ENCODE measurements at regions not wholly inside any gene's neighbourhood (a gene's known extent, or its start where the extent isn't known, plus 50 kb on each side); places are given as distances from the start of the nearest gene placed in this dataset.

- H3K4me3 ChIP-seq (ENCODE audit: low read depth in 1 of 3, low read length in 3 of 3), result no peak overlapping the region
- no peaks in the 10 kb centered on the region for H3K27me3 ChIP-seq (ENCODE audit: control insufficient read depth in 4 of 4, insufficient read depth in 4 of 4, low read length in 3 of 4)
- no peak overlapping the region for H3K9ac ChIP-seq (ENCODE audit: low read depth in 1 of 2, low read length in 2 of 2)
- H3K27ac ChIP-seq (ENCODE audit: low read depth in 1 of 2, low read length in 2 of 2), result no peak overlapping the region
- no peaks in the 10 kb centered on the region for H3K9me3 ChIP-seq (ENCODE audit: control insufficient read depth in 4 of 4, low read length in 3 of 4)
- H3K4me1 ChIP-seq (ENCODE audit: control insufficient read depth in 4 of 4, insufficient read depth in 4 of 4, low read length in 3 of 4), result no peaks in the 10 kb centered on the region
- WGBS, result 40% methylated on average over 2 of the region's 2 CpGs
- TF ChIP-seq MAX (IDR thresholded peaks at IDR 0.05), result no peak
- TF ChIP-seq REST (IDR thresholded peaks at IDR 0.05), result no peak
- TF ChIP-seq YY1 (IDR thresholded peaks at IDR 0.05), result no peak
- no peak for TF ChIP-seq GABPA (IDR thresholded peaks at IDR 0.05 in 1 of 2, conservative IDR thresholded peaks at IDR 0.05 in 1 of 2)
- no peak for TF ChIP-seq JUND (IDR thresholded peaks at IDR 0.05)
- TF ChIP-seq ATF3 (IDR thresholded peaks at IDR 0.05), result no peak
- TF ChIP-seq RXRA (IDR thresholded peaks at IDR 0.05), result no peak
- no peak for TF ChIP-seq CTCF (IDR thresholded peaks at IDR 0.05; ENCODE audit: low read depth, low read length, missing input control)
- TF ChIP-seq HNF4G (IDR thresholded peaks at IDR 0.05), result no peak
- TF ChIP-seq FOXA1 (IDR thresholded peaks at IDR 0.05), result no peak
- TF ChIP-seq FOXA2 (IDR thresholded peaks at IDR 0.05), result no peak
- no peak for TF ChIP-seq NR2F2 (IDR thresholded peaks at IDR 0.05)
- no peak for TF ChIP-seq SP1 (IDR thresholded peaks at IDR 0.05)
- H3K36me3 ChIP-seq (ENCODE audit: control insufficient read depth in 4 of 4, insufficient read depth in 3 of 4, low read depth in 1 of 4, low read length in 3 of 4), result no peaks in the 10 kb centered on the region
- no peak for DNase-seq (ENCODE audit: low spot score)
Measured at GRCh38 chr13:68736961-68737360, 1370.7 kb upstream of the ATXN8OS start.

- Histone ChIP-seq H3K27ac (ENCODE audit: low read depth in 1 of 2, low read length in 2 of 2) (no peak overlapping the region), H3K4me3 (ENCODE audit: low read depth in 1 of 3, low read length in 3 of 3) (no peak overlapping the region), H3K36me3 (ENCODE audit: control insufficient read depth in 4 of 4, insufficient read depth in 3 of 4, low read depth in 1 of 4, low read length in 3 of 4) (no peaks in the 10 kb centered on the region), H3K27me3 (ENCODE audit: control insufficient read depth in 4 of 4, insufficient read depth in 4 of 4, low read length in 3 of 4) (no peaks in the 10 kb centered on the region), H3K9me3 (ENCODE audit: control insufficient read depth in 4 of 4, low read length in 3 of 4) (no peaks in the 10 kb centered on the region), H3K4me1 (ENCODE audit: control insufficient read depth in 4 of 4, insufficient read depth in 4 of 4, low read length in 3 of 4) (no peaks in the 10 kb centered on the region), H3K9ac (ENCODE audit: low read depth in 1 of 2, low read length in 2 of 2) (no peak overlapping the region)
- 61% methylated on average over 4 of the region's 4 CpGs for WGBS
- TF ChIP-seq REST (IDR thresholded peaks at IDR 0.05) (no peak), HNF4G (IDR thresholded peaks at IDR 0.05) (no peak), EGR1 (IDR thresholded peaks at IDR 0.05; ENCODE audit: low read depth in 2 of 2) (no peak), NR2F2 (IDR thresholded peaks at IDR 0.05) (no peak), TAF1 (conservative IDR thresholded peaks at IDR 0.05) (no peak), MAX (IDR thresholded peaks at IDR 0.05) (no peak), RAD21 (IDR thresholded peaks at IDR 0.05) (no peak), ATF3 (IDR thresholded peaks at IDR 0.05) (no peak), RXRA (IDR thresholded peaks at IDR 0.05) (no peak), SP1 (IDR thresholded peaks at IDR 0.05) (no peak), FOXA2 (IDR thresholded peaks at IDR 0.05) (no peak), JUND (IDR thresholded peaks at IDR 0.05) (no peak), GABPA (IDR thresholded peaks at IDR 0.05 in 1 of 2, conservative IDR thresholded peaks at IDR 0.05 in 1 of 2) (no peak)
- no peak for DNase-seq (ENCODE audit: low spot score)
Measured at GRCh38 chr13:68727798-68728197, 1379.8 kb upstream of the ATXN8OS start.
